HUES6 (cell line): ENCODE measurements at regions not wholly inside any gene's neighbourhood (a gene's known extent, or its start where the extent isn't known, plus 50 kb on each side); places are given as distances from the start of the nearest gene placed in this dataset.

Experiments used
- H3K27ac ChIP-seq: 2 replicates; pipeline ENCODE4 v1.7.0; 2013; ENCODE audit warnings: low read depth, mild to moderate bottlenecking, low read length, inconsistent platforms
- H3K27me3 ChIP-seq: 2 replicates; pipeline ENCODE4 v1.6.1; 2013; ENCODE audit warnings: low read length; ENCODE audit not compliant: control insufficient read depth, insufficient read depth
- H3K36me3 ChIP-seq: 2 replicates; pipeline ENCODE4 v1.6.1; 2013; ENCODE audit warnings: low read length; ENCODE audit not compliant: control insufficient read depth, insufficient read depth
- H3K4me1 ChIP-seq: 2 replicates; pipeline ENCODE4 v1.6.1; 2013; ENCODE audit warnings: low read length; ENCODE audit not compliant: control insufficient read depth, insufficient read depth
- H3K4me3 ChIP-seq: 2 replicates; pipeline ENCODE4 v1.5.1; 2013; ENCODE audit warnings: low read depth, low read length
- H3K9ac ChIP-seq: one replicate; pipeline ENCODE4 v1.6.1; 2013; ENCODE audit warnings: mild to moderate bottlenecking, low read length
- H3K9me3 ChIP-seq: 2 replicates; pipeline ENCODE4 v1.6.1; 2013; ENCODE audit warnings: low read depth, low read length; ENCODE audit not compliant: control insufficient read depth, insufficient read depth

GRCh38 chr1:217348960-217349664, 281.8 kb downstream of the GPATCH2 start:
- Histone ChIP-seq H3K36me3 (no peaks in the 10 kb centered on the region), H3K4me3 (no peak overlapping the region), H3K9me3 (no peaks in the 10 kb centered on the region), H3K9ac (no peak overlapping the region), H3K4me1 (no peaks in the 10 kb centered on the region), H3K27ac (no peak overlapping the region), H3K27me3 (no peaks in the 10 kb centered on the region)

DNA sequence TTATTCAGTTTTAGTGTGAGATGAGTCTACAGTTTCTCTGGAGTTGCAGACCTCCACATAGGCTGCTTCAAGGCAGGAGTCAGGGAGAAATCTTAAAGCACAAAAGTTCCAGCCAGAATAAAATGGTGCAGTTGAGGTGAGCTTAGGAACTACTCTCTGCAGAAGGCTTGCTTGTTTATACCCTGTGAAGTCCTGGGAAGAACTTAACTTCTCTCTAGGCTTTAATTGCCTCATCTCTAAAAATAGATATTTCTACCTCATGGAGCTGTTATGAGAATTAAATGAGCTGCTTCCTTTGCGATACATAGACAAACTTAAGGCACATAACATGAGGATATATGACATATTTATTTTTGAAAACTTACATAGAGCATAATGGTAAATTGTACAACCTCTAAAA, 286.2 kb downstream of the GPATCH2 start:
- Histone ChIP-seq H3K36me3 (no peaks in the 10 kb centered on the region), H3K9me3 (no peaks in the 10 kb centered on the region), H3K27ac (no peak overlapping the region), H3K27me3 (no peaks in the 10 kb centered on the region), H3K9ac (no peak overlapping the region), H3K4me1 (peaks cover 6% of the 10 kb centered on the region; the same call in 1 of the 2 replicates), H3K4me3 (no peak overlapping the region)

- H3K9me3 ChIP-seq: no peaks in the 10 kb centered on the region
- peaks cover 6% of the 10 kb centered on the region; the same call in 1 of the 2 replicates for H3K4me1 ChIP-seq
- H3K27ac ChIP-seq: no peak overlapping the region
These were observed 287.0 kb downstream of the GPATCH2 start for GRCh38 chr1:217343907-217344306.

GRCh38 chr1:217342105-217342504, 288.8 kb downstream of the GPATCH2 start:
- Histone ChIP-seq H3K9me3 (no peaks in the 10 kb centered on the region), H3K4me1 (peaks cover 6% of the 10 kb centered on the region; the same call in 1 of the 2 replicates), H3K4me3 (no peak overlapping the region), H3K9ac (no peak overlapping the region), H3K27me3 (no peaks in the 10 kb centered on the region), H3K36me3 (no peaks in the 10 kb centered on the region), H3K27ac (no peak overlapping the region)

More at GRCh38 chr1:217343907-217344306, 287.0 kb downstream of the GPATCH2 start:
- H3K4me3 ChIP-seq: no peak overlapping the region
- H3K36me3 ChIP-seq: no peaks in the 10 kb centered on the region
- H3K27me3 ChIP-seq: no peaks in the 10 kb centered on the region
- H3K9ac ChIP-seq: no peak overlapping the region

- Histone ChIP-seq H3K9ac (no peak overlapping the region), H3K27me3 (no peaks in the 10 kb centered on the region), H3K4me1 (no peaks in the 10 kb centered on the region)
These were observed 294.2 kb downstream of the GPATCH2 start for GRCh38 chr1:217336724-217337123.

DNA sequence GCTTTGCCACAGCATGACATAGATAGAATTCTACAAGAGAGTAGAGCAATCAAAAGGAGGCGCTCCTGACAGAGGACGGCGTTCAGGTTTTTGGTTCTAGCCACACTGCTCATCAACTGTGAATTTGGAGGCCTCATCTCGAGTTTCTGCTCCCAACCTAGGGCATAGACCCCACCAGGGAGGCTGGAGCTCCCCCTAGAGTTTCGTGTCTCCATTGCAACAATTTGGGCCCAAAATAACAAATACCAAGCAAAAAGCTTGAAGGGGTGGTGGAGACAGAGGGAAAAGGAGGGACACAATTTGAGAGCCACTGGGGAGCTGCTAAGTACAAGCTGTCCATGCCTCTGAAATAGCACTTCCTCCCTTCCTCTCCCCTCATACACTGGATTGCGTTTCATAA, 297.0 kb downstream of the GPATCH2 start:
- Histone ChIP-seq H3K9ac (no peak overlapping the region), H3K27me3 (no peaks in the 10 kb centered on the region), H3K36me3 (no peaks in the 10 kb centered on the region), H3K9me3 (peaks cover 16% of the 10 kb centered on the region), H3K4me1 (no peaks in the 10 kb centered on the region), H3K27ac (no peak overlapping the region), H3K4me3 (no peak overlapping the region)

More at GRCh38 chr1:217336724-217337123, 294.2 kb downstream of the GPATCH2 start:
- Histone ChIP-seq H3K36me3 (no peaks in the 10 kb centered on the region), H3K27ac (no peak overlapping the region), H3K4me3 (no peak overlapping the region), H3K9me3 (no peaks in the 10 kb centered on the region)

- Histone ChIP-seq H3K27me3 (no peaks in the 10 kb centered on the region), H3K9ac (no peak overlapping the region), H3K4me1 (no peaks in the 10 kb centered on the region), H3K36me3 (no peaks in the 10 kb centered on the region), H3K9me3 (peaks cover 19% of the 10 kb centered on the region), H3K27ac (no peak overlapping the region), H3K4me3 (no peak overlapping the region)
These were observed 298.3 kb downstream of the GPATCH2 start for GRCh38 chr1:217332431-217333065.

- H3K27ac ChIP-seq: no peak overlapping the region
- no peak overlapping the region for H3K9ac ChIP-seq
- H3K4me3 ChIP-seq: no peak overlapping the region
- no peaks in the 10 kb centered on the region for H3K36me3 ChIP-seq
- H3K9me3 ChIP-seq: peaks cover 19% of the 10 kb centered on the region
- no peaks in the 10 kb centered on the region for H3K27me3 ChIP-seq
- no peaks in the 10 kb centered on the region for H3K4me1 ChIP-seq
These were observed 299.2 kb downstream of the GPATCH2 start for GRCh38 chr1:217331698-217332097.

DNA sequence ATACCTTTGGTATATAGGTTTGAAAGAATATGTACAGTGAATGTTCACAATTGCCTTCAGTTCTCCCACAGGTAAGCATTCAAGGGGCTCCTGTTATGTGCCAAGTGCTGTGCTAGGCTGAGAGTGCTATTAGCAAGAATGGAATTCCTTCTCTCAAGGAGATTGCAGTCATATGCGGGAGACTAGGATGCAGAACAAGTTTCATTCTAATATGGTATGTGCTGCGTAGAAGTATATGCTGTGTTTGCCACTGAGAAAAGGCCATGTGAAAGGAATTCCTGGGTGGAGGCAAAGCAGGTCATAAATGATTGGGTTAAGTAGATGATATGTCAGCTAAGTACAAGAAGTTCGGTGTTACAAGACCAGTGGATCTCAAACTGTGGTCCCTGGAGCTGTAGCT, 303.0 kb downstream of the GPATCH2 start:
- H3K9ac ChIP-seq: no peak overlapping the region
- peaks cover 19% of the 10 kb centered on the region for H3K9me3 ChIP-seq
- no peak overlapping the region for H3K4me3 ChIP-seq
- H3K36me3 ChIP-seq: no peaks in the 10 kb centered on the region
- H3K4me1 ChIP-seq: no peaks in the 10 kb centered on the region
- no peaks in the 10 kb centered on the region for H3K27me3 ChIP-seq
- H3K27ac ChIP-seq: no peak overlapping the region

- Histone ChIP-seq H3K27ac (no peak overlapping the region), H3K9me3 (no peaks in the 10 kb centered on the region), H3K36me3 (no peaks in the 10 kb centered on the region)
These were observed 308.1 kb downstream of the GPATCH2 start for GRCh38 chr1:217322834-217323233.

GRCh38 chr1:217315346-217315745, 315.5 kb downstream of the GPATCH2 start:
- H3K4me1 ChIP-seq: no peaks in the 10 kb centered on the region
- H3K4me3 ChIP-seq: no peak overlapping the region
- no peaks in the 10 kb centered on the region for H3K9me3 ChIP-seq
- H3K27ac ChIP-seq: no peak overlapping the region
- no peaks in the 10 kb centered on the region for H3K27me3 ChIP-seq
- H3K9ac ChIP-seq: no peak overlapping the region
- H3K36me3 ChIP-seq: no peaks in the 10 kb centered on the region

More at GRCh38 chr1:217322834-217323233, 308.1 kb downstream of the GPATCH2 start:
- no peaks in the 10 kb centered on the region for H3K4me1 ChIP-seq
- H3K4me3 ChIP-seq: no peak overlapping the region
- no peaks in the 10 kb centered on the region for H3K27me3 ChIP-seq
- H3K9ac ChIP-seq: no peak overlapping the region
